ENCODE measurements at regions not wholly inside any gene's neighbourhood (a gene's known extent, or its start where the extent isn't known, plus 50 kb on each side); places are given as distances from the start of the nearest gene placed in this dataset.
"Not testable (repeated sequence)": the region's sequence is repeated elsewhere in the genome, so short reads cannot be mapped to it uniquely, and the experiment has no call there.

DNA sequence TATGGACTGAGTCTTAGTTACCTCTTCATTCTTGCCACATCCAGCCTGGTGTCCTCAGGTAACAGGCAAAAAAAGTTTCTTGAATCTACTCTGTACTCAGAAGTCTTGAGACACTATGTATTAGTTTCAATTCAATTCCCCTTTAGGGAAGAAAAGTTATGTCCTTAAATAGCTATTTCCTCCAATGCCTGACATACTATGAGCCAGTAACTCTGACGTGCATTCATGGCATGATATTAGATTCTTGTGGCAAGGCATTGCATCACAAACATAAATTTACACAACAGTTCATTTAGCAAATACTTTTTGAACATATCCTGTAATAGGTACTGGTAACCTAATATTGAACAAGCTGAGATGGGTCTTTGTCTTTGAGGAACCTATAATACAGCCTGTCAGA lies 109.3 kb upstream of the FOXB1 start:
- no peak for DNase-seq

- DNase-seq = peak; percentile 30
Observed at GRCh38 chr15:59892985-59893384, 111.1 kb upstream of the FOXB1 start.

DNA sequence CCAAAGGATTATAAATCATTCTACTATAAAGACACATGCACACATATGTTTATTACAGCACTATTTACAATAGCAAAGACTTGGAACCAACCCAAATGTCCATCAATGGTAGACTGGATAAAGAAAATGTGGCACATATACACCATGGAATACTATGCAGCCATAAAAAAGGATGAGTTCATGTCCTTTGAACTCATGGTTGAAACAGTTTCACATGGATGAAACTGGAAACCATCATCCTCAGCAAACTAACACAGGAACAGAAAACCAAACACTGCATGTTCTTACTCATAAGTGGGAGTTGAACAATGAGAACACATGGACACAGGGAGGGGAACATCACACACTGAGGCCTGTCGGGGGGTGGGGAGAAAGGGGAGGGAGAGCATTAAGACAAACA lies 116.2 kb upstream of the FOXB1 start:
- not testable (repeated sequence) for DNase-seq

GRCh38 chr15:59887211-59887610 lies 116.9 kb upstream of the FOXB1 start:
- DNase-seq = no peak

- no peak for DNase-seq
Observed at GRCh38 chr15:59886441-59886840, 117.7 kb upstream of the FOXB1 start.

DNA sequence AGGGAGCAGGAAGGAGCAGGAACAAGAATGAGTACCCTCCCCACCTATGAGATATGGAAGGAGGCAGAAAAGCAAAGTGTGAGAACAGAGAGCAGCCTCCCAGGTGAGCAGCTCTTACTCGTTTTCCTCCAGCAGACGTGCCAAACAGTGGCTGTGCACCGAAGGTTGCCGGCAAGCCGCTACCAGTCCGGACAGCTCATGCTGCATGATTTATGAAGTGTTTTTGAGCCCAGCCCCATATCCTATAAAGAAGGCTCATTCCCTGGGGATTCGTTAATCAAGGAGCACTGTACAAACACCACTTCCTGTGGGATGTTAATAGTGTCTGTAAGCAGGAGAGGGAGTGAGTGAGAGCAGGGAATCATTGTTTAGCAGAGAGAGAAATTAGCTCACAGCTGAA lies 118.3 kb upstream of the FOXB1 start:
- DNase-seq = no peak

GRCh38 chr15:59879506-59880265 lies 124.4 kb upstream of the FOXB1 start:
- no peak for DNase-seq

GRCh38 chr15:59876140-59876539 lies 128.0 kb upstream of the FOXB1 start:
- no peak for DNase-seq

GRCh38 chr15:59873644-59874272 lies 130.4 kb upstream of the FOXB1 start:
- DNase-seq = no peak

GRCh38 chr15:59867086-59867855 lies 136.8 kb upstream of the FOXB1 start:
- no peak for DNase-seq

GRCh38 chr15:59866642-59867041 lies 137.5 kb upstream of the FOXB1 start:
- peak; percentile 3 for DNase-seq

DNA sequence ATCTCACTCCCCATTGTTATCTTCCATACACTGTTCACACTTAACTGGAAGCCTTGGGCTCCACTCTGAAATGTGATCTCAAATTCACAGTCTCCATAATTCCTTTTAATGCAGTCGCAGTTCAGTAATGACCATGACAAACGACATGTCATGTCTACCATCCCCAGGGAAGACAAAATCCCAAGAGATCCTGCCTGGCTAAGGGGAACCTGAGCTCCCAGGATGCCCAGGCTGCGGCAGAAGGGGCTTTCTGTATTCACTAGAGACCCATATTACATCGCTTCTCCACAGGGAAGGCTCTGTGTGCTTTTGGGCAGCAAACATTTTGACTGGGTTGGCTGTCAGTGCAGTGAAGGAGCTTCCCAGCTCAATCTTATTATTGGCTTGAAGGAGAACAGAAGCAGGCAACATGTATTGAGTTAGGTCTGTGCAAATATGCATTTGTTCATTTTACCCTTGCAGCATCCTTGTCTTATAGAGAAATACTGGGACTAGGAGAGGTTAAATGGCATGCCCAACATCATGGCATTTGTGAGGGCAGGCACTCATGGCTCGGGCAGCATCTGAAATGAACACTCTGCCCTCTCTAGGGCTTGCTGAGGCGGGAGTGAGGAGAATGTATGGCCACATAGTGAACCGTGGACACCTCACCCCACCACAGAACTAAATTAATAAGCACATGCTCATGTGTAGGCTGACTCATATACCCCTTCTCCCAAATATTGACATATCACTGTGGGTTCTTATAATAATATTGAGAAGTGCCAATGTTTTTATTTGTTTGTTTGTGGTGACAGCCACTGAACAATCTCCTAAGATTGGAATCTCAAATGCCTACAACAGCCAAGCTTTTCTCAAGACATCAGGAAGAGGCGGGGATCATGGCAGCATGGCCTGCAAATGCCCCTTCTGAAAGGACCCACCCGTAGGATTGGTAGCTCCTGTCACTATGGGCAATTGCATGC lies 141.6 kb upstream of the FOXB1 start:
- DNase-seq = no peak

- no peak for DNase-seq
Observed at GRCh38 chr15:59847968-59848367, 156.1 kb upstream of the FOXB1 start.

DNA sequence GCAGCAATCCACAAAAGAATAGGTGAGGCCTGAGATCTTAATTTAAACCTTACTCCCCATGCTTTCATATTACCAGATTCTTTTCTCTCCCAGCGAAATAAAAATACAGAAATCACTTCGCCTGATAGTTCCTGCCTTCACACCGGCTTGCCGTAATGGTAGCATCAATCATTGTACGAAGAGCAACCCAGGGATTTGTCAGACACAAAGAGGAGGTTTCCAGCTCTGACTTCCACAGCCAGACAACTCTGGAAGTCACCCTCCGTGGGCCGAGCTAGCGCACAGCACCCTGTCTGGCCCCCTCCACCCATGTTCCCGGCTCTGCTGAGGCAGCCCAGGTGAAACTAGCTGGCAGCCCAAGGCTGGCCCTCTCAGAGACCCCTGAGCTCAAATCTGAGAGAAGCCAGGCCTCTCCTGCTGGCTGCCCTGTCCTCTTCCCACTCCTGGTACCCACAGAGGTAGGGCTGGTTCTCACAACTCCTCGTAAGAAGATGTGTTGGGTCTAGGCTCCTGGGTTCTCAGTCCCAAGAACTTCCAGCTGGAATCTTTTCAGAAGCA lies 156.9 kb upstream of the BNIP2 start:
- DNase-seq = no peak

DNA sequence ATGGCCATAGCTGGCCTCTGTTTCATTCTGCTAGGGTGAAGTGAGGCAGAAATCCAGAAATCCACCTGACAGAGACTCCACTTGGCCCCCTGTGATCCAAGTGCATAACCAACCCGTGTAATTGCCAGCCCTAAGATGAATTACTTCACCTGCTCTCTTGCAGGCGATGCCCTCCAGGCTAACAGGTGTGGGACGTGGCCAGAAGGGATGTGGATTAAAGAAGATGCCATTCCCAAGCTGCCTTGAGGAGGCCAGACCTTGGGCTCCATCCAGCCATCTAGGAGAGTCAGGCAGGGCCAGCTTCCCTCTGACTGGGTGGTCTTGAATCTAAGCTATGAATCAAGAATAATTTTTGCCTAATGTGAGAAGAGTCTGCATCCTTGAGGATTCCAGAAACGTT lies 154.5 kb upstream of the BNIP2 start:
- DNase-seq = no peak

DNA sequence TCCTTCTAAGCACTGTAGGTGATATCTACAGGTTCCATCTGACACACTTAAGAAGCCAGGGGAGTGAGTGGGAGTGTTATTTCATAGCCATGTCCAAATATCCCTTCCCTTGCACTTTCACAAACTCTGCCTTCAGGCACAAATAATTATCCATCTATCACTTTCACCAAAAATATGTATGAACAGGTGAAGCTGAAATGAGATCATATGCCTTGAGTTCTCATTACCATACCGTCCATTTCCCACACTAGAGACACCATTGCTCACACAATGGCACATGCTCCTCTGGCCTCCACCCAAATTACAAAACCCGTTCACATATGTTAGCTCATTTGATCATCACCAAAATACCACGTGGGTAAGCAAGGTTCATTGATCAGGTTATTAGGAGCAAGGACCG lies 151.9 kb upstream of the BNIP2 start:
- no peak for DNase-seq

DNA sequence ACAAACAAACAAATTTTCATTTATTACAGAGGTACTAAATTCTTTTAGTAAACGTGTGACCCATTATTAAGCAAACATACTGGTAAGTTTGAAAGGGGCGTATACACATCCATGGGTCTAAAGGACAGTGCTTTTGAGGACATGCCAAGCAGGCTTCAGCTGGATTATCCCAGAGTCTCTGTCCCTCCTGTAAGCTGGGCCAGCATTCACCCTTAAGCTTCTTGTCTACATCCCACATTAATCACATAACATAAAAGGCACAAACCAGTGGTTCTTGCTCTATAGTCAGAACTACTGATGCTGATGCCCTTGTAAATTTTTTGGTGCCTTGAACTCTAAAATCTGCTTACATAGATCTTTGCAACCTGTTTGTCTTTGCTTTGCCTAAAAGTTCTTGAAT lies 150.8 kb upstream of the BNIP2 start:
- no peak for DNase-seq

- no peak for DNase-seq
Observed at GRCh38 chr15:59838900-59839299, 149.8 kb upstream of the BNIP2 start.

DNA sequence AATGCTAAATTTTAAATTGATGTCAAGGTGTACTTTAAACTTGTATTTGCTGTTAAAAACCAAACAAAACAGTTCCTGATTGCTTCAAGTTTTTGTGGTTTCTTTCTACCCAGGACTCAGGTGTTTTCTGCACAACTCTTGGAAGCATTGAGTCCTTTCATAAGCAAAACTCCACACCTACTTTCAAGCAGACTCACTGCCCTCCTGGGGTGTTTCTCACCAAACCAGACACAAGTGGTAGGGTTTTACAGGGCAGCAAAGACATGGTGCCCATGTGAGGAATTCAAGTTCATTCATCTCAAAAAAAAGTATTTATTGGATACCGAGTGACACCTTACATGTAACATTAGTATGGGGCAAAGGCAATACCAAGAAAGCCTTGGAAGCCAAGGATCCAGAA lies 146.7 kb upstream of the BNIP2 start:
- DNase-seq = no peak

GRCh38 chr15:59834528-59834927 lies 145.4 kb upstream of the BNIP2 start:
- no peak for DNase-seq

DNA sequence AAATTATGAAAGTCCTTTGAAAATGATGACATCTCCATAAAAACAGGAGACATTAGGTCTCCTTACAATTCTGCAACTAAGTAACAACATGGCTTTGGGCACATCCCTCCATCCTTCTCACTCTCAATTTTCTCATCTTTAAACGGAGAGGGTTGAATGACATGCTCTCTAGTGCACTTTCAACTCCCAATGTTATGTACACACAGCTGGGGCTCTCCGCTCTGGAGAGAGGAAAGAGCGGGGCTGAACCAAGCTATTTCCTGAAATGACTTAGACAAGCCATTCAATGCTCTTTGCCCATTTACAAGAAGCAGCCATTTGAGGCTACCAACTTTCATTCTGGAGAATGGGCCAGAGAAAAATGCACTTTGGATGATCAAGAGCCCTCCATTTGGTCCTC lies 144.2 kb upstream of the BNIP2 start:
- DNase-seq = no peak

- DNase-seq = no peak
Observed at GRCh38 chr15:59830873-59831272, 141.8 kb upstream of the BNIP2 start.

- no peak for DNase-seq
Observed at GRCh38 chr15:59830098-59830497, 141.0 kb upstream of the BNIP2 start.

Data from hematopoietic multipotent progenitor cell treated with erythropoietin and hydrocortisone succinate and interleukin-3 and kit ligand, for 4 days (in vitro differentiated cells).